ENCODE measurements at regions not wholly inside any gene's neighbourhood (a gene's known extent, or its start where the extent isn't known, plus 50 kb on each side); places are given as distances from the start of the nearest gene placed in this dataset.

GRCh38 chr17:69900829-69901228, 174.2 kb upstream of the KCNJ16 start:
- no peaks in the 10 kb centered on the region for H3K9me3 ChIP-seq (ENCODE audit: low read depth)
- no peaks in the 10 kb centered on the region for H3K36me3 ChIP-seq (ENCODE audit: low read depth)
- in situ Hi-C loops (cut with MboI): no loop called here
- H3F3A ChIP-seq (ENCODE audit: insufficient read depth): peaks cover 8% of the 10 kb centered on the region; the same call in 1 of the 2 replicates
- H3K27me3 ChIP-seq (replicated peaks; ENCODE audit: insufficient read depth): no peaks in the 10 kb centered on the region
- no peak overlapping the region for H3K4me3 ChIP-seq
- no peaks in the 10 kb centered on the region for H3K9me2 ChIP-seq (ENCODE audit: insufficient read depth)
- peaks cover 7% of the 10 kb centered on the region for H3K4me1 ChIP-seq (ENCODE audit: insufficient read depth)
- H3K4me2 ChIP-seq (ENCODE audit: unreplicated experiment): no peak overlapping the region
- WGBS, 2 experiments (ENCODE audit: low coverage in 1 of 2, low lambda C conversion rate in 2 of 2, missing lambda C conversion rate in 2 of 2): 85 to 93% methylated on average over 8 of the region's 8 CpGs
- H3K9ac ChIP-seq: no peak overlapping the region
- no peak for DNase-seq
- no peak overlapping the region for H2AFZ ChIP-seq
- no peaks in the 10 kb centered on the region for H4K20me1 ChIP-seq (ENCODE audit: insufficient read depth)
- no peak overlapping the region for H3K27ac ChIP-seq
- TF ChIP-seq EZH2 (IDR thresholded peaks at IDR 0.05; ENCODE audit: insufficient read depth, poor library complexity, severe bottlenecking): no peak
- no peak for TF ChIP-seq EZH2phosphoT487 (IDR thresholded peaks at IDR 0.05; ENCODE audit: insufficient read depth, low read depth)
- no peaks in the 10 kb centered on the region for H3K79me2 ChIP-seq (ENCODE audit: insufficient read depth)

GRCh38 chr17:69906306-69906705, 168.7 kb upstream of the KCNJ16 start:
- Histone ChIP-seq H3K27me3 (replicated peaks; ENCODE audit: insufficient read depth) (no peaks in the 10 kb centered on the region), H3K36me3 (ENCODE audit: low read depth) (no peaks in the 10 kb centered on the region), H4K20me1 (ENCODE audit: insufficient read depth) (no peaks in the 10 kb centered on the region), H3K9ac (no peak overlapping the region), H3F3A (ENCODE audit: insufficient read depth) (no peaks in the 10 kb centered on the region), H3K79me2 (ENCODE audit: insufficient read depth) (no peaks in the 10 kb centered on the region), H3K4me3 (no peak overlapping the region), H2AFZ (no peak overlapping the region), H3K9me2 (ENCODE audit: insufficient read depth) (no peaks in the 10 kb centered on the region), H3K9me3 (ENCODE audit: low read depth) (no peaks in the 10 kb centered on the region), H3K4me1 (ENCODE audit: insufficient read depth) (peaks cover 5% of the 10 kb centered on the region; the same call in 1 of the 2 replicates), H3K27ac (no peak overlapping the region), H3K4me2 (ENCODE audit: unreplicated experiment) (no peak overlapping the region)
- in situ Hi-C loops (cut with MboI): no loop called here
- no peak for DNase-seq
- TF ChIP-seq EZH2 (IDR thresholded peaks at IDR 0.05; ENCODE audit: insufficient read depth, poor library complexity, severe bottlenecking) (no peak), EZH2phosphoT487 (IDR thresholded peaks at IDR 0.05; ENCODE audit: insufficient read depth, low read depth) (no peak)
- WGBS, 2 experiments (ENCODE audit: low coverage in 1 of 2, low lambda C conversion rate in 2 of 2, missing lambda C conversion rate in 2 of 2): 92 to 93% methylated on average over 4 of the region's 4 CpGs

- DNase-seq: no peak
These were observed 167.7 kb upstream of the KCNJ16 start for GRCh38 chr17:69907132-69907847.

GRCh38 chr17:69908626-69909368, 166.2 kb upstream of the KCNJ16 start:
- H3K79me2 ChIP-seq (ENCODE audit: insufficient read depth): no peaks in the 10 kb centered on the region
- H3F3A ChIP-seq (ENCODE audit: insufficient read depth): no peaks in the 10 kb centered on the region
- no peak overlapping the region for H3K9ac ChIP-seq
- no peaks in the 10 kb centered on the region for H3K9me2 ChIP-seq (ENCODE audit: insufficient read depth)
- no peaks in the 10 kb centered on the region for H3K36me3 ChIP-seq (ENCODE audit: low read depth)
- no peak overlapping the region for H3K4me2 ChIP-seq (ENCODE audit: unreplicated experiment)
- H2AFZ ChIP-seq: no peak overlapping the region
- H3K4me3 ChIP-seq: no peak overlapping the region
- TF ChIP-seq EZH2 (IDR thresholded peaks at IDR 0.05; ENCODE audit: insufficient read depth, poor library complexity, severe bottlenecking): no peak
- TF ChIP-seq EZH2phosphoT487 (IDR thresholded peaks at IDR 0.05; ENCODE audit: insufficient read depth, low read depth): no peak
- H3K9me3 ChIP-seq (ENCODE audit: low read depth): no peaks in the 10 kb centered on the region
- 20 to 27% methylated on average over 3 of the region's 3 CpGs for WGBS, 2 experiments (ENCODE audit: low coverage in 1 of 2, low lambda C conversion rate in 2 of 2, missing lambda C conversion rate in 2 of 2)
- H3K27me3 ChIP-seq (replicated peaks; ENCODE audit: insufficient read depth): no peaks in the 10 kb centered on the region
- in situ Hi-C loops (cut with MboI): no loop called here
- DNase-seq: no peak
- H3K4me1 ChIP-seq (ENCODE audit: insufficient read depth): peaks cover 5% of the 10 kb centered on the region; the same call in 1 of the 2 replicates
- no peak overlapping the region for H3K27ac ChIP-seq
- no peaks in the 10 kb centered on the region for H4K20me1 ChIP-seq (ENCODE audit: insufficient read depth)

More at GRCh38 chr17:69907132-69907847, 167.7 kb upstream of the KCNJ16 start:
- Histone ChIP-seq H3K79me2 (ENCODE audit: insufficient read depth) (no peaks in the 10 kb centered on the region), H3K9me3 (ENCODE audit: low read depth) (no peaks in the 10 kb centered on the region), H3K4me1 (ENCODE audit: insufficient read depth) (peaks cover 5% of the 10 kb centered on the region; the same call in 1 of the 2 replicates), H3K9ac (no peak overlapping the region), H3K4me3 (no peak overlapping the region), H3K4me2 (ENCODE audit: unreplicated experiment) (no peak overlapping the region), H4K20me1 (ENCODE audit: insufficient read depth) (no peaks in the 10 kb centered on the region), H3K36me3 (ENCODE audit: low read depth) (no peaks in the 10 kb centered on the region), H3F3A (ENCODE audit: insufficient read depth) (no peaks in the 10 kb centered on the region), H3K9me2 (ENCODE audit: insufficient read depth) (no peaks in the 10 kb centered on the region), H2AFZ (no peak overlapping the region), H3K27me3 (replicated peaks; ENCODE audit: insufficient read depth) (no peaks in the 10 kb centered on the region), H3K27ac (no peak overlapping the region)
- TF ChIP-seq EZH2phosphoT487 (IDR thresholded peaks at IDR 0.05; ENCODE audit: insufficient read depth, low read depth): no peak
- 97% methylated on average over 11 of the region's 11 CpGs for WGBS, 2 experiments (ENCODE audit: low coverage in 1 of 2, low lambda C conversion rate in 2 of 2, missing lambda C conversion rate in 2 of 2)
- in situ Hi-C loops (cut with MboI): no loop called here

Measured in GM23248 (cell line).